ENCODE measurements at regions not wholly inside any gene's neighbourhood (a gene's known extent, or its start where the extent isn't known, plus 50 kb on each side); places are given as distances from the start of the nearest gene placed in this dataset.

DNA sequence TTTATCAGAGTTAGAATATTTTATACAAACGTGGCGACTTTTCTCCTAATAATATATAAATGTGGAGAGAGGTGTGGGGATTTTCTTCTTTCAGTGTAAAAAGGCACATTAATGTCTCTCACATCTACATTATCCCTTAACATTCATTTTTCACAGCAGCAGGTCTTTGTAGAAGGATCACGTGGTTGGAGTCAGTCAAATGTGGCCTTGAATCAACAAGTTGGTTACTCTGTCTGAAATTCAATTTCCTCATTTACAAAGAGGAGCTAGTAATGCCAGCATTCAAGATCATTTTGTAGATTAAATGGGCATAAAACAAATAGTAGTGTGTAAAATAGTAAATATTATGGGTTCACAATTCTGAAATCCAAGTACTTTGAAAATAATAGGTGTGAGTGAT, 183.1 kb upstream of the SEMA3E start:
- TF ChIP-seq, protein P1, sequence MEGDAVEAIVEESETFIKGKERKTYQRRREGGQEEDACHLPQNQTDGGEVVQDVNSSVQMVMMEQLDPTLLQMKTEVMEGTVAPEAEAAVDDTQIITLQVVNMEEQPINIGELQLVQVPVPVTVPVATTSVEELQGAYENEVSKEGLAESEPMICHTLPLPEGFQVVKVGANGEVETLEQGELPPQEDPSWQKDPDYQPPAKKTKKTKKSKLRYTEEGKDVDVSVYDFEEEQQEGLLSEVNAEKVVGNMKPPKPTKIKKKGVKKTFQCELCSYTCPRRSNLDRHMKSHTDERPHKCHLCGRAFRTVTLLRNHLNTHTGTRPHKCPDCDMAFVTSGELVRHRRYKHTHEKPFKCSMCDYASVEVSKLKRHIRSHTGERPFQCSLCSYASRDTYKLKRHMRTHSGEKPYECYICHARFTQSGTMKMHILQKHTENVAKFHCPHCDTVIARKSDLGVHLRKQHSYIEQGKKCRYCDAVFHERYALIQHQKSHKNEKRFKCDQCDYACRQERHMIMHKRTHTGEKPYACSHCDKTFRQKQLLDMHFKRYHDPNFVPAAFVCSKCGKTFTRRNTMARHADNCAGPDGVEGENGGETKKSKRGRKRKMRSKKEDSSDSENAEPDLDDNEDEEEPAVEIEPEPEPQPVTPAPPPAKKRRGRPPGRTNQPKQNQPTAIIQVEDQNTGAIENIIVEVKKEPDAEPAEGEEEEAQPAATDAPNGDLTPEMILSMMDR (conservative IDR thresholded peaks at IDR 0.05; ENCODE audit: low read length) = no peak
- TF ChIP-seq EZH2phosphoT487 (IDR thresholded peaks at IDR 0.05; ENCODE audit: borderline replicate concordance, low read depth, low read length) = no peak
